ENCODE measurements at regions not wholly inside any gene's neighbourhood (a gene's known extent, or its start where the extent isn't known, plus 50 kb on each side); places are given as distances from the start of the nearest gene placed in this dataset.

- TF ChIP-seq RELB (IDR thresholded peaks at IDR 0.05; ENCODE audit: low read depth): no peak
- TF ChIP-seq KLF5 (IDR thresholded peaks at IDR 0.05; ENCODE audit: partially characterized antibody): no peak
These were observed 361.8 kb upstream of the ADGRB3 start (continued) for GRCh38 chr6:68273297-68273696.

GRCh38 chr6:68256391-68256790 is 378.7 kb upstream of the ADGRB3 start:
- H3K9me3 ChIP-seq (replicated peaks; ENCODE audit: control insufficient read depth, insufficient read depth, low read length): no peaks in the 10 kb centered on the region; the same call in 2 of the 3 replicates
- FAIRE-seq (no peak), ATAC-seq (no peak), DNase-seq (ENCODE audit: low read depth, low spot score) (no peak)
- intact Hi-C loops (cut with micrococcal nuclease; ENCODE audit: unreplicated experiment): no loop called here
- in situ Hi-C loops (cut with MboI): no loop called here
- no peak overlapping the region for H2AFZ ChIP-seq (ENCODE audit: control insufficient read depth, low read depth, low read length)
- 0% methylated on average over 2 of the region's 2 CpGs for WGBS (ENCODE audit: insufficient coverage, insufficient replicate concordance, low lambda C conversion rate, missing lambda C conversion rate)
- no peaks in the 10 kb centered on the region for H3K36me3 ChIP-seq (ENCODE audit: control insufficient read depth in 2 of 2, insufficient read depth in 2 of 2, low read length in 1 of 2)
- no TSS peak for BruUV-seq (replicated peaks)
- H3K79me2 ChIP-seq (ENCODE audit: control insufficient read depth, insufficient read depth, low read length): no peaks in the 10 kb centered on the region
- TF ChIP-seq PBX3 (IDR thresholded peaks at IDR 0.05; ENCODE audit: insufficient replicate concordance, low read depth, low read length) (no peak), USF1 (IDR thresholded peaks at IDR 0.05; ENCODE audit: borderline replicate concordance, extremely low read length, insufficient read depth, low read depth, low read length) (no peak), PAX8 (IDR thresholded peaks at IDR 0.05) (no peak), PRDM15 (CRISPR knock-in tag; IDR thresholded peaks at IDR 0.05) (no peak), TBL1XR1 (IDR thresholded peaks at IDR 0.05; ENCODE audit: low read depth, low read length) (no peak), PKNOX1 (IDR thresholded peaks at IDR 0.05) (no peak), BMI1 (IDR thresholded peaks at IDR 0.05; ENCODE audit: borderline replicate concordance) (no peak)
- no peak overlapping the region for H3K4me2 ChIP-seq (ENCODE audit: control insufficient read depth, insufficient read depth)
- RAD21 ChIA-PET (ENCODE audit: unreplicated experiment): no interaction called here
- H3K4me1 ChIP-seq (ENCODE audit: control insufficient read depth, insufficient read depth, low read length): no peaks in the 10 kb centered on the region
- no peaks in the 10 kb centered on the region for H4K20me1 ChIP-seq (ENCODE audit: control insufficient read depth, insufficient read depth)
- POLR2A ChIA-PET: no interaction called here
- SMC1A ChIA-PET (ENCODE audit: uncharacterized antibody, unreplicated experiment): interaction anchor here (1.1 to 1.9 kb wide), 2 partner anchors 24 to 379 kb away, joined by 3 to 9 read pairs; no protein-coding TSS in a partner anchor
- no peaks in the 10 kb centered on the region for H3K27me3 ChIP-seq (replicated peaks in 1 of 2; ENCODE audit: control insufficient read depth in 2 of 2, insufficient read depth in 2 of 2, low read length in 1 of 2)
- H3K27ac ChIP-seq (ENCODE audit: control insufficient read depth, insufficient read depth): no peak overlapping the region
- CTCF ChIA-PET: interaction anchor here (1.1 kb wide), 1 partner anchor 12 kb away, joined by 3 read pairs; no protein-coding TSS in a partner anchor
- no peak overlapping the region for H3K9ac ChIP-seq (ENCODE audit: control insufficient read depth, insufficient read depth, low read length)
- H3K4me3 ChIP-seq: no peak overlapping the region
